ENCODE measurements at regions not wholly inside any gene's neighbourhood (a gene's known extent, or its start where the extent isn't known, plus 50 kb on each side); places are given as distances from the start of the nearest gene placed in this dataset.

GRCh38 chr10:78972947-78973900 is 95.5 kb upstream of the ZMIZ1 start:
- Histone ChIP-seq H3K4me3 (ENCODE audit: low read length) (peak overlapping the region; percentile 17; the same call in 1 of the 2 replicates), H3K36me3 (ENCODE audit: control insufficient read depth, insufficient read depth, low read length) (no peaks in the 10 kb centered on the region), H3K27ac (ENCODE audit: low read length) (no peak overlapping the region), H3K27me3 (ENCODE audit: control insufficient read depth, insufficient read depth, low read length) (no peaks in the 10 kb centered on the region), H3K9me3 (ENCODE audit: control insufficient read depth, insufficient read depth, low read length) (no peaks in the 10 kb centered on the region), H3K4me1 (ENCODE audit: control insufficient read depth, insufficient read depth, low read length) (peaks cover 6% of the 10 kb centered on the region; the same call in 1 of the 2 replicates)
- no CpG with 5 or more reads among the region's 49 CpGs for WGBS (ENCODE audit: insufficient coverage, insufficient read length)
- DNase-seq (ENCODE audit: low read depth, low spot score): peak; percentile 43

GRCh38 chr10:78973901-78974616 is 94.7 kb upstream of the ZMIZ1 start:
- no CpG with 5 or more reads among the region's 42 CpGs for WGBS (ENCODE audit: insufficient coverage, insufficient read length)
- Histone ChIP-seq H3K4me1 (ENCODE audit: control insufficient read depth, insufficient read depth, low read length) (peaks cover 6% of the 10 kb centered on the region; the same call in 1 of the 2 replicates), H3K4me3 (ENCODE audit: low read length) (peak overlapping the region; percentile 14; the same call in 1 of the 2 replicates), H3K9me3 (ENCODE audit: control insufficient read depth, insufficient read depth, low read length) (no peaks in the 10 kb centered on the region), H3K36me3 (ENCODE audit: control insufficient read depth, insufficient read depth, low read length) (no peaks in the 10 kb centered on the region), H3K27me3 (ENCODE audit: control insufficient read depth, insufficient read depth, low read length) (no peaks in the 10 kb centered on the region), H3K27ac (ENCODE audit: low read length) (no peak overlapping the region)
- peak; percentile 33 for DNase-seq (ENCODE audit: low read depth, low spot score)

GRCh38 chr10:78974617-78975317 is 94.0 kb upstream of the ZMIZ1 start:
- Histone ChIP-seq H3K9me3 (ENCODE audit: control insufficient read depth, insufficient read depth, low read length) (no peaks in the 10 kb centered on the region), H3K27ac (ENCODE audit: low read length) (no peak overlapping the region), H3K36me3 (ENCODE audit: control insufficient read depth, insufficient read depth, low read length) (no peaks in the 10 kb centered on the region), H3K4me3 (ENCODE audit: low read length) (no peak overlapping the region), H3K27me3 (ENCODE audit: control insufficient read depth, insufficient read depth, low read length) (no peaks in the 10 kb centered on the region), H3K4me1 (ENCODE audit: control insufficient read depth, insufficient read depth, low read length) (peaks cover 6% of the 10 kb centered on the region; the same call in 1 of the 2 replicates)
- WGBS (ENCODE audit: insufficient coverage, insufficient read length): no CpG with 5 or more reads among the region's 15 CpGs
- peak; percentile 48 for DNase-seq (ENCODE audit: low read depth, low spot score)

GRCh38 chr10:78975926-78976325 is 92.8 kb upstream of the ZMIZ1 start:
- DNase-seq (ENCODE audit: low read depth, low spot score): no peak
- Histone ChIP-seq H3K4me3 (ENCODE audit: low read length) (no peak overlapping the region), H3K9me3 (ENCODE audit: control insufficient read depth, insufficient read depth, low read length) (no peaks in the 10 kb centered on the region), H3K27ac (ENCODE audit: low read length) (no peak overlapping the region), H3K27me3 (ENCODE audit: control insufficient read depth, insufficient read depth, low read length) (no peaks in the 10 kb centered on the region), H3K36me3 (ENCODE audit: control insufficient read depth, insufficient read depth, low read length) (no peaks in the 10 kb centered on the region), H3K4me1 (ENCODE audit: control insufficient read depth, insufficient read depth, low read length) (peaks cover 6% of the 10 kb centered on the region; the same call in 1 of the 2 replicates)
- WGBS (ENCODE audit: insufficient coverage, insufficient read length): no CpG with 5 or more reads among the region's 5 CpGs

- WGBS (ENCODE audit: insufficient coverage, insufficient read length): no CpG with 5 or more reads among the region's 13 CpGs
- Histone ChIP-seq H3K4me1 (ENCODE audit: control insufficient read depth, insufficient read depth, low read length) (peaks cover 8% of the 10 kb centered on the region), H3K27ac (ENCODE audit: low read length) (no peak overlapping the region), H3K4me3 (ENCODE audit: low read length) (no peak overlapping the region), H3K36me3 (ENCODE audit: control insufficient read depth, insufficient read depth, low read length) (no peaks in the 10 kb centered on the region), H3K9me3 (ENCODE audit: control insufficient read depth, insufficient read depth, low read length) (no peaks in the 10 kb centered on the region), H3K27me3 (ENCODE audit: control insufficient read depth, insufficient read depth, low read length) (no peaks in the 10 kb centered on the region)
- no peak for DNase-seq (ENCODE audit: low read depth, low spot score)
Observed at GRCh38 chr10:78976825-78977755, 91.7 kb upstream of the ZMIZ1 start.

GRCh38 chr10:78979938-78980337 is 88.8 kb upstream of the ZMIZ1 start:
- Histone ChIP-seq H3K36me3 (ENCODE audit: control insufficient read depth, insufficient read depth, low read length) (no peaks in the 10 kb centered on the region), H3K4me3 (ENCODE audit: low read length) (no peak overlapping the region), H3K4me1 (ENCODE audit: control insufficient read depth, insufficient read depth, low read length) (peaks cover 4% of the 10 kb centered on the region), H3K27ac (ENCODE audit: low read length) (no peak overlapping the region), H3K27me3 (ENCODE audit: control insufficient read depth, insufficient read depth, low read length) (no peaks in the 10 kb centered on the region), H3K9me3 (ENCODE audit: control insufficient read depth, insufficient read depth, low read length) (no peaks in the 10 kb centered on the region)
- WGBS (ENCODE audit: insufficient coverage, insufficient read length): no CpG with 5 or more reads among the region's 7 CpGs
- DNase-seq (ENCODE audit: low read depth, low spot score): no peak

GRCh38 chr10:78980354-78980753 is 88.4 kb upstream of the ZMIZ1 start:
- H3K4me3 ChIP-seq (ENCODE audit: low read length): no peak overlapping the region
- WGBS (ENCODE audit: insufficient coverage, insufficient read length): no CpG with 5 or more reads among the region's 9 CpGs
- H3K4me1 ChIP-seq (ENCODE audit: control insufficient read depth, insufficient read depth, low read length): peaks cover 2% of the 10 kb centered on the region; the same call in 1 of the 2 replicates
- DNase-seq (ENCODE audit: low read depth, low spot score): no peak
- no peaks in the 10 kb centered on the region for H3K36me3 ChIP-seq (ENCODE audit: control insufficient read depth, insufficient read depth, low read length)
- H3K27ac ChIP-seq (ENCODE audit: low read length): no peak overlapping the region
- H3K27me3 ChIP-seq (ENCODE audit: control insufficient read depth, insufficient read depth, low read length): no peaks in the 10 kb centered on the region
- H3K9me3 ChIP-seq (ENCODE audit: control insufficient read depth, insufficient read depth, low read length): no peaks in the 10 kb centered on the region

- DNase-seq (ENCODE audit: low read depth, low spot score): no peak
- Histone ChIP-seq H3K4me1 (ENCODE audit: control insufficient read depth, insufficient read depth, low read length) (peaks cover 3% of the 10 kb centered on the region; the same call in 1 of the 2 replicates), H3K9me3 (ENCODE audit: control insufficient read depth, insufficient read depth, low read length) (no peaks in the 10 kb centered on the region), H3K36me3 (ENCODE audit: control insufficient read depth, insufficient read depth, low read length) (no peaks in the 10 kb centered on the region), H3K27me3 (ENCODE audit: control insufficient read depth, insufficient read depth, low read length) (no peaks in the 10 kb centered on the region), H3K27ac (ENCODE audit: low read length) (no peak overlapping the region), H3K4me3 (ENCODE audit: low read length) (no peak overlapping the region)
- WGBS (ENCODE audit: insufficient coverage, insufficient read length): no CpG with 5 or more reads among the region's 5 CpGs
Observed at GRCh38 chr10:78980815-78981214, 88.0 kb upstream of the ZMIZ1 start.

- WGBS (ENCODE audit: insufficient coverage, insufficient read length): no CpG with 5 or more reads among the region's 6 CpGs
Observed at GRCh38 chr10:78981257-78981969, 87.4 kb upstream of the ZMIZ1 start.

More at GRCh38 chr10:78981257-78981969, 87.4 kb upstream of the ZMIZ1 start:
- H3K27me3 ChIP-seq (ENCODE audit: control insufficient read depth, insufficient read depth, low read length): no peaks in the 10 kb centered on the region
- no peak overlapping the region for H3K4me3 ChIP-seq (ENCODE audit: low read length)
- H3K36me3 ChIP-seq (ENCODE audit: control insufficient read depth, insufficient read depth, low read length): no peaks in the 10 kb centered on the region
- no peaks in the 10 kb centered on the region for H3K9me3 ChIP-seq (ENCODE audit: control insufficient read depth, insufficient read depth, low read length)
- H3K27ac ChIP-seq (ENCODE audit: low read length): no peak overlapping the region
- peaks cover 3% of the 10 kb centered on the region; the same call in 1 of the 2 replicates for H3K4me1 ChIP-seq (ENCODE audit: control insufficient read depth, insufficient read depth, low read length)
- DNase-seq (ENCODE audit: low read depth, low spot score): no peak
